AG04450 (cell line): ENCODE measurements at regions not wholly inside any gene's neighbourhood (a gene's known extent, or its start where the extent isn't known, plus 50 kb on each side); places are given as distances from the start of the nearest gene placed in this dataset.

Experiments used
- CTCF ChIA-PET: fragments of 300-600, 350-600 bp; formaldehyde crosslinking; extraction: SDS; loops from one replicate; lab custom pipeline; 2022; ENCODE audit warnings: antibody characterized with exemption, inconsistent platforms; lab: Charles Lee
- POLR2A ChIA-PET: fragments of 350-600 bp; formaldehyde crosslinking; extraction: SDS; loops from one replicate; lab custom pipeline; 2021; ENCODE audit warnings: antibody characterized with exemption, inconsistent platforms; lab: Yijun Ruan, JAX
- DNase-seq: peaks from one replicate; pipeline ENCODE4 v3.0.0-alpha.2; 2011; ENCODE audit warnings: low read depth, low spot score
- H3K27ac ChIP-seq: one replicate; pipeline ENCODE4 v1.5.1; 2012; ENCODE audit warnings: low read depth, low read length, control low read depth
- H3K27me3 ChIP-seq: one replicate; pipeline ENCODE4 v1.6.0; 2012; ENCODE audit warnings: low read length; ENCODE audit not compliant: control insufficient read depth, insufficient read depth
- H3K4me3 ChIP-seq: 2 replicates; pipeline ENCODE4 v1.5.1; 2011; ENCODE audit warnings: mild to moderate bottlenecking, low read depth, low read length, control low read depth
- H3K9me3 ChIP-seq: 2 replicates; pipeline ENCODE4 v1.5.1; 2012; ENCODE audit warnings: low read length; ENCODE audit not compliant: control insufficient read depth, insufficient read depth
- TF ChIP-seq, protein P1 (sequence below): IDR thresholded peaks from 2 replicates; pipeline ENCODE4 v1.5.1; 2011; ENCODE audit warnings: low read depth, low read length, control low read depth, inconsistent platforms

DNA sequence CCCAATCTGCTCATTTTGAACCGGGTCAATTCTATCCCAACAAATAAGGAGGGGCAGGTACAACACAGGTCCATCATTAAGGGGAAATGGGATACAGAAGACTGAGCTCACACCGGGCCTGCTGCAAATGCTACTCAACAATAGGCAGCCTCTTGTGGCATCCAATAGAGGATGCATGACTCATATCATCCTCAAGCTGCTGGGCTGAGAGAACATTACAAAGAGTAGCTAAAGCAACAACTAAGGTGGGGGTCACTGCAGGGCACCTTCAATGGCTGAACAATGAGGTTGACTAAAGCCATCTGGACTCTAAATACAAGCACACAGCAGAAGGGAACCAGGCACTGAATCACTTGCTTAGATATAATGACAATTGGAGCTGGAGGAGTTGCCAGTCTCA, 130.1 kb upstream of the SYN3 start:
- Histone ChIP-seq H3K27ac (no peak overlapping the region), H3K4me3 (no peak overlapping the region), H3K27me3 (no peaks in the 10 kb centered on the region), H3K9me3 (no peaks in the 10 kb centered on the region)
- DNase-seq, result no peak
- ChIA-PET CTCF (no interaction called here), POLR2A (no interaction called here)
- TF ChIP-seq, protein P1, sequence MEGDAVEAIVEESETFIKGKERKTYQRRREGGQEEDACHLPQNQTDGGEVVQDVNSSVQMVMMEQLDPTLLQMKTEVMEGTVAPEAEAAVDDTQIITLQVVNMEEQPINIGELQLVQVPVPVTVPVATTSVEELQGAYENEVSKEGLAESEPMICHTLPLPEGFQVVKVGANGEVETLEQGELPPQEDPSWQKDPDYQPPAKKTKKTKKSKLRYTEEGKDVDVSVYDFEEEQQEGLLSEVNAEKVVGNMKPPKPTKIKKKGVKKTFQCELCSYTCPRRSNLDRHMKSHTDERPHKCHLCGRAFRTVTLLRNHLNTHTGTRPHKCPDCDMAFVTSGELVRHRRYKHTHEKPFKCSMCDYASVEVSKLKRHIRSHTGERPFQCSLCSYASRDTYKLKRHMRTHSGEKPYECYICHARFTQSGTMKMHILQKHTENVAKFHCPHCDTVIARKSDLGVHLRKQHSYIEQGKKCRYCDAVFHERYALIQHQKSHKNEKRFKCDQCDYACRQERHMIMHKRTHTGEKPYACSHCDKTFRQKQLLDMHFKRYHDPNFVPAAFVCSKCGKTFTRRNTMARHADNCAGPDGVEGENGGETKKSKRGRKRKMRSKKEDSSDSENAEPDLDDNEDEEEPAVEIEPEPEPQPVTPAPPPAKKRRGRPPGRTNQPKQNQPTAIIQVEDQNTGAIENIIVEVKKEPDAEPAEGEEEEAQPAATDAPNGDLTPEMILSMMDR, result no peak

DNA sequence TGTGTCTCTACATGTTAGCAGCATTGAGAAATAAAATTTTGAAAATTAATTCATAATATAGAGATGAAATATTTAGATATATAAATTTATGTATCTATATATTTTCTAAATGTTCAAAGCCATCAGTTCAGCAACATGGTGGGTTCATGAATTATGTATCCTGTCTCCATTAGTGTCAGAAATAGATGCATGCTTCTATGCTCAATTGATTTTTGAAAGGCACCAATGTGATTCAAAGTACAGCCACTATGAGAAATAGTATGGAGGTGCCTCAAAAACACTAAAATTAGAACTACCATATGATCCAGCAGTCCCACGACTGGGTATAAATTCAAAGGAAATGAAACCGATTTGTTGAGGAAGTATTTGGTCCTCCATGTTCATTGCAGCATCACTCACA, 128.6 kb upstream of the SYN3 start:
- CTCF ChIA-PET, result interaction anchor here (1.3 kb wide), 1 partner anchor 23 kb away, joined by 3 read pairs; no protein-coding TSS in a partner anchor

DNA sequence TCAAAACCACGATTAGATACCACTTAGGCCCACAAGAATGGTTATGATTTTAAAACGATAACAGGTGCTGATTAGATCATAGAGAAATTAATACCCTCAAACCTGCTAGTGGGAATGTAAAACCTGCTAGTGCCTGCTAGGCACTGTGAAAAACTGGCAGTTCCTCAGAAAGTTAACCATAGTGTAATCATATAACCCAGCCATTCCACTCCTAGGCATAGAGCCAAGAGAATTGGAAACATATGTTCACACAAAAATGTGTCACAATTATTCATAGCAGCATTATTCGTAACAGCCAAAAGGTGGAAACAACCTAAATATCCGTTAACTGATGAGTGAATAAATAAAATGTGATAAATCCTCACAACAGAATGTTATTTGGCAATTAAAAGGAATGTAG, 122.2 kb upstream of the SYN3 start:
- ChIA-PET CTCF (no interaction called here), POLR2A (no interaction called here)
- DNase-seq, result no peak
- H3K27ac ChIP-seq, result no peak overlapping the region
- H3K27me3 ChIP-seq, result no peaks in the 10 kb centered on the region
- TF ChIP-seq, protein P1, result no peak
- H3K9me3 ChIP-seq, result no peaks in the 10 kb centered on the region
- no peak overlapping the region for H3K4me3 ChIP-seq

More for the DNA sequence above, 128.6 kb upstream of the SYN3 start:
- POLR2A ChIA-PET, result no interaction called here
- TF ChIP-seq, protein P1, result no peak
- H3K27ac ChIP-seq, result no peak overlapping the region
- H3K27me3 ChIP-seq, result no peaks in the 10 kb centered on the region
- DNase-seq, result no peak
- H3K4me3 ChIP-seq, result no peak overlapping the region
- H3K9me3 ChIP-seq, result no peaks in the 10 kb centered on the region

DNA sequence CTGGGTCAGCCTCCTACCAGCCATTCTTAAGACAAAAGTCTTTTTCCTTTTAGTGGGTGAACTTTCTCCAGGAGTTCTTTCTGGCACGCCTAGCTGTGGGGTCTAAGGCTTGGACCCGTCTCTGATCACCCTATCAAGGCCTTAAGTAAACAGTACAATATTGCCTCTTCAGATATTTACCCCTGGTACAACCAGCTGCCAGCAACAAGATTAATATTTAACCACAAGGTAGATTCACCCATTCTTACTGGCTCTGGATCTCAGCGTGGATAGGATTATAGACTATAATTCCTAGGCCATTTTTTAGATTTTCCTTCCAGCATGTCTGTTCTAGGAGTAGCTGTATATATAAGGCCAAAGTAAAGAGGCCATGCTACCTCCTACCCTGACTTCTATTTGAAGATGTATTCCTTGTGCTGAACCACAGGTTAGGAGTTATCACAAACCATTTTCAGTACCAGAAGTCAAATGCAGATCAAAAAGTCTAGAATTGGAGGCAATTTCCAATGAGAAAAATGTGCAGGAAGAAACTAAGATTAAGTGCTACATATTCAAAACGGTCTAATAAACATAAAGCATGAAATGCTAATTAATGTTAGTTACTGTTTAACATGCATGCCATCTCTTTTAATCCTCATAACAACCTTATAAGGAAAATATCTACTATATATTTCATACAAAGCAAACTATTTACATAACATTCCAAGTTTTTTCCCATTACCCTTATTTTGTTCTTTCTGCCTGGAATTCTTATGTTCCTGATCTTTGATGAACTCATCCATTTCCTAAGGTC, 110.0 kb upstream of the SYN3 start:
- Histone ChIP-seq H3K4me3 (no peak overlapping the region), H3K27ac (no peak overlapping the region), H3K9me3 (no peaks in the 10 kb centered on the region), H3K27me3 (no peaks in the 10 kb centered on the region)
- ChIA-PET CTCF (no interaction called here), POLR2A (no interaction called here)
- no peak for DNase-seq
- TF ChIP-seq, protein P1, result no peak

DNA sequence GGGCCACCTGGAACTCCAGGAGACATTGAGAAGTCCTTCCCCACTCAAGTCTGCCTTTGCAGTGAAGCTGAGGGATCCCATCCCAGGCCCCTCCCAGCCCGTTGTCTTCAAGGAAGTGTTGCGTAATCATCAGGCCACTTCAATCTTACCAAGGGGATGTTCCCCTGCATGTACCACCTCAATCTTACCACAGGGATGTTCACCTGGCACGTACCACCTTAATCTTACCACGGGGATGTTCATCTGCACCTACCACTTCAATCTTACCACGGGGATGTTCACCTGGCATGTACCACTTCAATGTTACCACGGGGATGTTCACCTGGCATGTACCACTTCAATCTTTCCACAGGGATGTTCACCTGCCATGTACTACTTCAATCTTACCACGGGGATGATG, 108.0 kb upstream of the SYN3 start:
- H3K9me3 ChIP-seq, result no peaks in the 10 kb centered on the region
- POLR2A ChIA-PET, result no interaction called here
- no peak for DNase-seq
- TF ChIP-seq, protein P1, result no peak
- no peaks in the 10 kb centered on the region for H3K27me3 ChIP-seq
- CTCF ChIA-PET, result no interaction called here
- H3K4me3 ChIP-seq, result no peak overlapping the region
- no peak overlapping the region for H3K27ac ChIP-seq
